ENCODE measurements at regions not wholly inside any gene's neighbourhood (a gene's known extent, or its start where the extent isn't known, plus 50 kb on each side); places are given as distances from the start of the nearest gene placed in this dataset.

- TF ChIP-seq REST (IDR thresholded peaks at IDR 0.05; ENCODE audit: insufficient replicate concordance, low read depth) = no peak
- TF ChIP-seq GABPA (IDR thresholded peaks at IDR 0.05; ENCODE audit: low read depth) = no peak
- TF ChIP-seq POLR2AphosphoS5 (IDR thresholded peaks at IDR 0.05; ENCODE audit: low read depth) = no peak
- no peak for TF ChIP-seq CTCF (IDR thresholded peaks at IDR 0.05; ENCODE audit: insufficient read depth, low read length)
- no peak for TF ChIP-seq SPI1 (IDR thresholded peaks at IDR 0.05; ENCODE audit: borderline replicate concordance, low read depth)
Observed at GRCh38 chr14:97200245-97200644, 403.1 kb downstream of the VRK1 start.
